IPS-18c (cell line): ENCODE measurements at regions not wholly inside any gene's neighbourhood (a gene's known extent, or its start where the extent isn't known, plus 50 kb on each side); places are given as distances from the start of the nearest gene placed in this dataset.

Experiments used
- H3K4me3 ChIP-seq: 2 replicates; pipeline ENCODE4 v1.7.0; 2013; ENCODE audit warnings: low read depth, mild to moderate bottlenecking, low read length, moderate library complexity; ENCODE audit not compliant: insufficient read depth
- H3K9me3 ChIP-seq: one replicate; pipeline ENCODE4 v1.6.1; 2013; ENCODE audit warnings: mild to moderate bottlenecking, low read length, moderate library complexity; ENCODE audit not compliant: control insufficient read depth, insufficient read depth

GRCh38 chr5:125343015-125343414, 596.6 kb upstream of the ZNF608 start:
- Histone ChIP-seq H3K4me3 (no peak overlapping the region), H3K9me3 (no peaks in the 10 kb centered on the region)

- Histone ChIP-seq H3K4me3 (no peak overlapping the region), H3K9me3 (no peaks in the 10 kb centered on the region)
Measured at GRCh38 chr5:125346316-125346715, 599.9 kb upstream of the ZNF608 start.

GRCh38 chr5:125348221-125348692, 601.8 kb upstream of the ZNF608 start:
- no peak overlapping the region for H3K4me3 ChIP-seq

GRCh38 chr5:125348936-125349831, 602.7 kb upstream of the ZNF608 start:
- Histone ChIP-seq H3K4me3 (no peak overlapping the region), H3K9me3 (no peaks in the 10 kb centered on the region)

More at GRCh38 chr5:125348221-125348692, 601.8 kb upstream of the ZNF608 start:
- H3K9me3 ChIP-seq: no peaks in the 10 kb centered on the region

DNA sequence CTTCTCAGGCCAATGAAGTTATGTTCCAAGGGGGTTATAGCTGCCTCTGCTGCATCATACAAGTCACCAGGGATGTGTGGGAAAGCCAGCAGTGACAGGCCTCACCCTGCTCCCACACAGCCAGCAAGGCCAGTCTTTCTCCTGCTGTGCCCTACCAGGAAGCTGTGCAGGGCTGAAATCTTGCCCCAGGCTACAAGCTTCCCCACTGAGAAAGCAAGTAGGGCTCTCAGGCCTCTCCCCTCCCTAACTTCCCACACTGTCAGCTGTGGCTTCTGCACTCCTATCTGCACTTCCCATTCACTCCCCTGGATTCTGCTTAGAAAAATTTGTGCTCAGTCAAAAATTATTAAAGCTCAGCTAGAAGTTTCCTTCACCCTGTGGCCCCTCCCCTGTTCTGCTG, 611.2 kb upstream of the ZNF608 start:
- Histone ChIP-seq H3K9me3 (peaks cover 4% of the 10 kb centered on the region), H3K4me3 (no peak overlapping the region)

GRCh38 chr5:125365747-125366146, 619.3 kb upstream of the ZNF608 start:
- peaks cover 3% of the 10 kb centered on the region for H3K9me3 ChIP-seq
- no peak overlapping the region for H3K4me3 ChIP-seq

- Histone ChIP-seq H3K9me3 (peaks cover 3% of the 10 kb centered on the region), H3K4me3 (no peak overlapping the region)
Measured at GRCh38 chr5:125367702-125368101, 621.3 kb upstream of the ZNF608 start.

DNA sequence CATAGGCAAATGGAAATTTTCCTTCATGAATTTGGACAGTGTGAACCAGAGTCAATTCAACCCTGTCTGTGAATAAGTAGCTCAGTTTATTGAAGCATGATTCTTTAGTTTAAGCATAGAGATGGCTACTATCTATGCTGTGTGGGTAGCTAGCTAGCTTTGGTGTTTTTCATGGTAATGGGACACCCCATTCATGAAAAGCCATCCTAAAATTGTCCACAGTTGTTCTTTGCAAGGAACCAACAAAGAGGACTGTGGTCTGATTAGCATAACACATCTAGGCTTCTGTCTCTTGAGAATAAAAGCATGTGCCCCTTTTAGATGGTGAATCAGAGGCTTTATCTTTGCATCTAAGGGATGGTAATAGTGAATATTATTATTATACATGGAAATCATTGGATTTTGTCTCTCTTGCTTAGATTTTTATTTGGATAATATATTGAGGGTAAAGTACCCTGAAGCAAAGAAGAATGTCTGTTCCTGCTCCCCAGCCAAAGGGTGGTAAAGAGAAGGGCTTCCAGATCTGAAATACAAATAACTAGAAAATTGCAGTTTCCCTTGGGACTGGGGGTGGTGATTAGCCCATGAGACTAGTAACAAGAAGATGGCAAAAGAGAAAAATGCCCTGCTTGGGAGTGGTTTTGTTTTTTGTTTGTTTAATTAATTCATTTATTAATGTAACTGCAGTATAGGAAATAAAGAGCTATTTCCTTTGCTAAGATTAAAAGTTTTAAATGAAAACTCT, 624.2 kb upstream of the ZNF608 start:
- H3K9me3 ChIP-seq: peaks cover 3% of the 10 kb centered on the region
- H3K4me3 ChIP-seq: no peak overlapping the region

GRCh38 chr5:125372694-125373631, 626.5 kb upstream of the ZNF608 start:
- peaks cover 2% of the 10 kb centered on the region for H3K9me3 ChIP-seq
- no peak overlapping the region for H3K4me3 ChIP-seq

DNA sequence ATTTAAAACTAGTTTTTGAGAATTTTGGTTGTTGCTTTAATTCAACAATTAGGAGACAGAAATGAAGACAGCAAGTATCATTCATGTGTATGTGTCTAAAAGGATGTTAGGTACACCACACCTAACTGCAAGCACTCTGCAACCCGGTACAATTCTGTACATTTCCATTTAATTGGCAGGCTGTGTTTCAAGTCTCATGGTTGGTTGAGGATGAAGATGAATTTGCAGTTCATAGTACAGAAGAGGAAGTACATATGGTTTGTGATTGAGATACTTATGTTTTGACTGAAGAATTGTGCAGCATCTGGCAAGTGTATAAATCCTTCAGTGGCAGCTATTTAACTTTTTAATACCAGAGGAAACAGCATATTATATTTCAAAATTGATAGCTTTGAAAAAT, 628.7 kb upstream of the ZNF608 start:
- H3K9me3 ChIP-seq: no peaks in the 10 kb centered on the region
- H3K4me3 ChIP-seq: no peak overlapping the region

- H3K4me3 ChIP-seq: no peak overlapping the region
- H3K9me3 ChIP-seq: no peaks in the 10 kb centered on the region
Measured at GRCh38 chr5:125376059-125376641, 629.7 kb upstream of the ZNF608 start.

- no peaks in the 10 kb centered on the region for H3K9me3 ChIP-seq
- no peak overlapping the region for H3K4me3 ChIP-seq
Measured at GRCh38 chr5:125377141-125377540, 630.7 kb upstream of the ZNF608 start.

- Histone ChIP-seq H3K9me3 (no peaks in the 10 kb centered on the region), H3K4me3 (no peak overlapping the region)
Measured at GRCh38 chr5:125381290-125381689, 634.9 kb upstream of the ZNF608 start.

GRCh38 chr5:125384071-125384470, 637.6 kb upstream of the ZNF608 start:
- Histone ChIP-seq H3K4me3 (no peak overlapping the region), H3K9me3 (no peaks in the 10 kb centered on the region)

GRCh38 chr5:125390326-125390725, 643.9 kb upstream of the ZNF608 start:
- H3K4me3 ChIP-seq: no peak overlapping the region
- H3K9me3 ChIP-seq: no peaks in the 10 kb centered on the region

GRCh38 chr5:125393221-125393815, 646.9 kb upstream of the ZNF608 start:
- Histone ChIP-seq H3K9me3 (no peaks in the 10 kb centered on the region), H3K4me3 (no peak overlapping the region)
